ENCODE measurements at regions not wholly inside any gene's neighbourhood (a gene's known extent, or its start where the extent isn't known, plus 50 kb on each side); places are given as distances from the start of the nearest gene placed in this dataset.

DNA sequence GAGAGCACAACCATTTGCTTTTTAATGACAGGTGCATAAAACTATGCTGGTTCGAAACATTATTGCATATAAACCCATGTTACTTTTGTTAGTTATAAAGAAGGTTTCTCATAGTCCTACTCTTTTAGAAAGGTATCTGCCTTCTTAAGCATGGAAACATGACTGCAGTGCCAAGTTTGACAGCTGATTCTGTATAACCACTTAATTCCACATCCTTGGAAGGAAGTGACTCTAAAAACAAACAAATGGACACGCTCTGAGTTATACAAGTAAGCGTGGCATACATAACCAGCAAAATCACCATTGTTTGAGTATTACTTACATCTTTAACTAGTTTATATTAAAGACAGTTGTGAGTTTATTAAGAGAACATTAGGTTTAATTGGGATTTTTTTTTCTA lies 125.0 kb upstream of the HDGFL1 start:
- DNase-seq (ENCODE audit: extremely low spot score): no peak
- POLR2A ChIA-PET: no interaction called here
- CTCF ChIA-PET: no interaction called here
- TF ChIP-seq, protein P1, sequence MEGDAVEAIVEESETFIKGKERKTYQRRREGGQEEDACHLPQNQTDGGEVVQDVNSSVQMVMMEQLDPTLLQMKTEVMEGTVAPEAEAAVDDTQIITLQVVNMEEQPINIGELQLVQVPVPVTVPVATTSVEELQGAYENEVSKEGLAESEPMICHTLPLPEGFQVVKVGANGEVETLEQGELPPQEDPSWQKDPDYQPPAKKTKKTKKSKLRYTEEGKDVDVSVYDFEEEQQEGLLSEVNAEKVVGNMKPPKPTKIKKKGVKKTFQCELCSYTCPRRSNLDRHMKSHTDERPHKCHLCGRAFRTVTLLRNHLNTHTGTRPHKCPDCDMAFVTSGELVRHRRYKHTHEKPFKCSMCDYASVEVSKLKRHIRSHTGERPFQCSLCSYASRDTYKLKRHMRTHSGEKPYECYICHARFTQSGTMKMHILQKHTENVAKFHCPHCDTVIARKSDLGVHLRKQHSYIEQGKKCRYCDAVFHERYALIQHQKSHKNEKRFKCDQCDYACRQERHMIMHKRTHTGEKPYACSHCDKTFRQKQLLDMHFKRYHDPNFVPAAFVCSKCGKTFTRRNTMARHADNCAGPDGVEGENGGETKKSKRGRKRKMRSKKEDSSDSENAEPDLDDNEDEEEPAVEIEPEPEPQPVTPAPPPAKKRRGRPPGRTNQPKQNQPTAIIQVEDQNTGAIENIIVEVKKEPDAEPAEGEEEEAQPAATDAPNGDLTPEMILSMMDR (IDR thresholded peaks at IDR 0.05; ENCODE audit: control extremely low read depth, extremely low read depth, low read depth, missing control alignments): no peak

GRCh38 chr6:22445946-22446345 lies 123.4 kb upstream of the HDGFL1 start:
- ChIA-PET CTCF (interaction anchor here (1.1 kb wide), 1 partner anchor 8 kb away, joined by 5 read pairs; no protein-coding TSS in a partner anchor), POLR2A (interaction anchor here (0.6 kb wide), 1 partner anchor 700 kb away, joined by 4 read pairs; no protein-coding TSS in a partner anchor)
- no peak for DNase-seq (ENCODE audit: extremely low spot score)
- TF ChIP-seq, protein P1 (IDR thresholded peaks at IDR 0.05; ENCODE audit: control extremely low read depth, extremely low read depth, low read depth, missing control alignments): no peak

DNA sequence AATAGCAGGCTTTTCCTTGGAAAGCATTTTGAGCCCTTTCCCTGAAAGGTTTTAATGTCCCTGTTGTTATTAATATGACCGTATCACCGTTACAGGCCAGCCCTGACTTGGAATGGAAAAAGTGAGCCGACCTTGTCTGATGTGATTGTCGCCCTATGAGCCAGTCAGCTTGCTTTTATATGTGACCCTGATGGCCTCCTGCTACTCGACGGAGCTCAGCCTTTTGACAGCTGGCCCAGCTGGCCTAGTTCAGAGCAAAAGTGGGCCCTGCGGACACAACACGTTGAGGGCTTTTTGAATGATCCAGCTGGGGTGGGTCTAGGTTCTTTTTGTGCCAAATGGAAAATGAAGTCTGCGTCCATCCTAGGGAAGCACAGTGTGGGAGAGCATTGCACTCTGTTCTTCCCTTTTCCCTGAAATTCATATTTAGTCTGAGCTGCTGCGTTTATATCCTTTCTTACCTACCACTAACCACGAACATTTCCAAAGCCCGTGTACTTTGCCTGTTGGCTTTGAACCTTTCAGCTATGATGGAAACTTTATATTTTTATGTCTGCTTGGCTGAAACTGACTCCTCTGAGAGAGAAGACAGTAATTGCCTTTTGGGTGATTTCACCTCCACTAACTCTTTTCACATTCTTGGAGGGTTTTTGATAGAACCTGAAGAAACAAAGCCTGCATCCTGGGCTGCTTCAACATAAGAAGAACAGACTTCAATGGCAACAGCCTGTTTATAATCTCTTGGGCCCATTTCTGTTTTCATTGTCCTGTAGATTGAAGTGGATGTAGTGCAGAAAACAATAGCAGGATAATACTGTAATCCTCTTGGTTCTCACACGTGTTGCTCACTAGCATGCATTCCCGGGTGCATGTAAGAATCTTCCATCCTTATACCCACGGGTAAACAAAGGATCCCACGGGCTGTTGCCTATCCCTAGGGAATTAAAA lies 121.8 kb upstream of the HDGFL1 start:
- TF ChIP-seq, protein P1 (IDR thresholded peaks at IDR 0.05; ENCODE audit: control extremely low read depth, extremely low read depth, low read depth, missing control alignments): no peak
- POLR2A ChIA-PET: no interaction called here
- no peak for DNase-seq (ENCODE audit: extremely low spot score)
- CTCF ChIA-PET: no interaction called here

- ChIA-PET POLR2A (no interaction called here), CTCF (interaction anchor here (1.2 to 2.0 kb wide), 3 partner anchors 18 to 91 kb away, joined by 3 to 6 read pairs (median 5); no protein-coding TSS in a partner anchor)
- no peak for DNase-seq (ENCODE audit: extremely low spot score)
- TF ChIP-seq, protein P1 (IDR thresholded peaks at IDR 0.05; ENCODE audit: control extremely low read depth, extremely low read depth, low read depth, missing control alignments): no peak
Observed at GRCh38 chr6:22448291-22448711, 121.1 kb upstream of the HDGFL1 start.

DNA sequence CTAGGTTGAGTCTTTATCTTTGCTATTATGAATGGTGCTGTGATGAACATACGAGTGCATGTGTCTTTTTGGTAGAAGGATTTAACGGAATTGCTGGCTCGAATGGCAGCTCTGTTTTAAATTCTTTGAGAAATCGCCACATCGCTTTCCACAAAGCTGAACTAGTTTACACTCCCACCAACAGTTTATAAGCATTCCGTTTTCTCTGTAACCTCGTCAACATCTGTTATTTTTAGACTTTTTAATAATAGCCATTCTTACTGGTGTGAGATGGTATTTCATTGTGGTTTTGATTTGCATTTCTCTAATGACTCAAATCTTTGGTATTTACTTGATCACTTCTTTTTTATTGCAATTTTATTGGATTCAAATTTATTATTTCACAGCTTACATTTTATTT lies 117.4 kb upstream of the HDGFL1 start:
- TF ChIP-seq, protein P1 (IDR thresholded peaks at IDR 0.05; ENCODE audit: control extremely low read depth, extremely low read depth, low read depth, missing control alignments): no peak
- CTCF ChIA-PET: no interaction called here
- POLR2A ChIA-PET: no interaction called here
- no peak for DNase-seq (ENCODE audit: extremely low spot score)

- TF ChIP-seq, protein P1 (IDR thresholded peaks at IDR 0.05; ENCODE audit: control extremely low read depth, extremely low read depth, low read depth, missing control alignments): no peak
- DNase-seq (ENCODE audit: extremely low spot score): no peak
- ChIA-PET POLR2A (no interaction called here), CTCF (no interaction called here)
Observed at GRCh38 chr6:22455378-22455777, 114.0 kb upstream of the HDGFL1 start.
